HEK293 (cell line): ENCODE measurements at regions not wholly inside any gene's neighbourhood (a gene's known extent, or its start where the extent isn't known, plus 50 kb on each side); places are given as distances from the start of the nearest gene placed in this dataset.

Experiments used
- CTCF ChIA-PET: fragments of 350-600 bp; formaldehyde crosslinking; extraction: SDS; loops from one replicate; lab custom pipeline; 2021; ENCODE audit warnings: antibody characterized with exemption; lab: Yijun Ruan, JAX
- POLR2A ChIA-PET: fragments of 300-600 bp; formaldehyde crosslinking; extraction: SDS; loops from one replicate; lab custom pipeline; 2020; ENCODE audit warnings: antibody characterized with exemption, inconsistent platforms; lab: Yijun Ruan, JAX
- H3K27ac ChIP-seq: fragments of 200-500 bp; sonication (Bioruptor generic); 2 replicates; pipeline ENCODE4 v1.5.1; 2014; ENCODE audit warnings: low read depth, low read length, control low read depth, inconsistent platforms; ENCODE audit errors: extremely low read depth
- H3K36me3 ChIP-seq, 2 experiments: fragments of 200-500 bp in 1 of 2; sonication (Bioruptor generic) in 1 of 2; 1 replicate in 1 of 2; 2 replicates in 1 of 2; pipeline ENCODE4 v1.5.1; 2014 to 2017; ENCODE audit warnings: inconsistent platforms in 2 of 2, low read length in 2 of 2; ENCODE audit not compliant: control insufficient read depth in 2 of 2, insufficient read depth in 1 of 2
- H3K4me1 ChIP-seq: fragments of 200-500 bp; sonication (Bioruptor generic); 2 replicates; pipeline ENCODE4 v1.5.1; 2014; ENCODE audit warnings: mild to moderate bottlenecking, low read length, inconsistent platforms; ENCODE audit not compliant: control insufficient read depth, insufficient read depth
- H3K4me3 ChIP-seq: 2 replicates; pipeline ENCODE4 v1.5.1; 2011; ENCODE audit warnings: low read depth, mild to moderate bottlenecking, control low read depth, low read length, moderate library complexity
- H3K9me3 ChIP-seq: fragments of 200-500 bp; sonication (Bioruptor generic); 2 replicates; pipeline ENCODE4 v1.5.1; 2014; ENCODE audit warnings: low read depth, low read length, inconsistent platforms; ENCODE audit not compliant: control insufficient read depth, insufficient read depth
- MZF1 ChIP-seq: fragments of 450-650 bp; formaldehyde crosslinking; IDR thresholded peaks from 2 replicates; pipeline ENCODE4 v1.5.1; 2017; ENCODE audit warnings: missing biosample characterization, missing genetic modification characterization, borderline replicate concordance
- ZFHX2 ChIP-seq: fragments of 450-650 bp; formaldehyde crosslinking; conservative IDR thresholded peaks from 2 replicates; pipeline ENCODE4 v1.5.1; 2016; ENCODE audit warnings: missing biosample characterization, missing genetic modification characterization
- ZFP69B ChIP-seq: fragments of 450-650 bp; formaldehyde crosslinking; IDR thresholded peaks from 2 replicates; pipeline ENCODE4 v1.5.1; 2016; ENCODE audit warnings: missing biosample characterization, missing genetic modification characterization
- ZNF146 ChIP-seq: fragments of 450-650 bp; formaldehyde crosslinking; IDR thresholded peaks from 2 replicates; pipeline ENCODE4 v1.5.1; 2016; ENCODE audit warnings: missing biosample characterization, missing genetic modification characterization
- ZNF19 ChIP-seq: fragments of 450-650 bp; formaldehyde crosslinking; IDR thresholded peaks from 2 replicates; pipeline ENCODE4; 2016; ENCODE audit warnings: missing biosample characterization, missing genetic modification characterization, low read depth
- ZNF2 ChIP-seq: fragments of 450-650 bp; formaldehyde crosslinking; IDR thresholded peaks from 2 replicates; pipeline ENCODE4 v1.5.1; 2016; ENCODE audit warnings: missing biosample characterization, missing genetic modification characterization
- ZNF335 ChIP-seq: fragments of 450-650 bp; formaldehyde crosslinking; conservative IDR thresholded peaks from 2 replicates; pipeline ENCODE4 v1.5.1; 2016; ENCODE audit warnings: missing biosample characterization, missing genetic modification characterization
- ZNF341 ChIP-seq: fragments of 450-650 bp; formaldehyde crosslinking; IDR thresholded peaks from 2 replicates; pipeline ENCODE4; 2016; ENCODE audit warnings: low read depth, missing biosample characterization, missing genetic modification characterization
- ZNF354C ChIP-seq: fragments of 450-650 bp; formaldehyde crosslinking; IDR thresholded peaks from 2 replicates; pipeline ENCODE4 v1.5.1; 2016; ENCODE audit warnings: missing biosample characterization, missing genetic modification characterization, low read depth, borderline replicate concordance
- ZNF391 ChIP-seq: fragments of 450-650 bp; formaldehyde crosslinking; IDR thresholded peaks from 2 replicates; pipeline ENCODE4 v1.5.1; 2016; ENCODE audit warnings: low read depth, missing biosample characterization, missing genetic modification characterization, borderline replicate concordance
- ZNF423 ChIP-seq: fragments of 450-650 bp; formaldehyde crosslinking; IDR thresholded peaks from 2 replicates; pipeline ENCODE4 v1.5.1; 2016; ENCODE audit warnings: missing biosample characterization, missing genetic modification characterization
- ZNF473 ChIP-seq: fragments of 450-650 bp; formaldehyde crosslinking; IDR thresholded peaks from 2 replicates; pipeline ENCODE4 v1.5.1; 2017; ENCODE audit warnings: missing biosample characterization, missing genetic modification characterization
- ZNF544 ChIP-seq: fragments of 450-650 bp; formaldehyde crosslinking; IDR thresholded peaks from 2 replicates; pipeline ENCODE4 v1.5.0; 2017; ENCODE audit warnings: missing biosample characterization, missing genetic modification characterization
- ZNF664 ChIP-seq: fragments of 450-650 bp; formaldehyde crosslinking; IDR thresholded peaks from 2 replicates; pipeline ENCODE4 v1.5.1; 2016; ENCODE audit warnings: missing biosample characterization, missing genetic modification characterization
- ZNF76 ChIP-seq: fragments of 450-650 bp; formaldehyde crosslinking; IDR thresholded peaks from 2 replicates; pipeline ENCODE4; 2016; ENCODE audit warnings: low read depth, missing biosample characterization, missing genetic modification characterization, borderline replicate concordance
- ZNF843 ChIP-seq: fragments of 450-650 bp; formaldehyde crosslinking; IDR thresholded peaks from 2 replicates; pipeline ENCODE4 v1.5.1; 2016; ENCODE audit warnings: missing biosample characterization, missing genetic modification characterization
- TF ChIP-seq, protein P1 (sequence below): fragments of 450-650 bp; formaldehyde crosslinking; IDR thresholded peaks from 2 replicates; pipeline ENCODE4 v1.5.1; 2016; ENCODE audit warnings: missing biosample characterization, missing genetic modification characterization, borderline replicate concordance
- TF ChIP-seq, protein P2 (sequence below): fragments of 450-650 bp; formaldehyde crosslinking; IDR thresholded peaks from 2 replicates; pipeline ENCODE4 v1.5.1; 2016; ENCODE audit warnings: missing biosample characterization, missing genetic modification characterization
- TF ChIP-seq, protein P3 (sequence below): fragments of 450-650 bp; formaldehyde crosslinking; IDR thresholded peaks from 2 replicates; pipeline ENCODE4 v1.5.1; 2016; ENCODE audit warnings: missing biosample characterization, missing genetic modification characterization
- TF ChIP-seq, protein P4 (sequence below): fragments of 450-650 bp; formaldehyde crosslinking; IDR thresholded peaks from 2 replicates; pipeline ENCODE4 v1.5.1; 2016; ENCODE audit warnings: missing biosample characterization, missing genetic modification characterization

DNA sequence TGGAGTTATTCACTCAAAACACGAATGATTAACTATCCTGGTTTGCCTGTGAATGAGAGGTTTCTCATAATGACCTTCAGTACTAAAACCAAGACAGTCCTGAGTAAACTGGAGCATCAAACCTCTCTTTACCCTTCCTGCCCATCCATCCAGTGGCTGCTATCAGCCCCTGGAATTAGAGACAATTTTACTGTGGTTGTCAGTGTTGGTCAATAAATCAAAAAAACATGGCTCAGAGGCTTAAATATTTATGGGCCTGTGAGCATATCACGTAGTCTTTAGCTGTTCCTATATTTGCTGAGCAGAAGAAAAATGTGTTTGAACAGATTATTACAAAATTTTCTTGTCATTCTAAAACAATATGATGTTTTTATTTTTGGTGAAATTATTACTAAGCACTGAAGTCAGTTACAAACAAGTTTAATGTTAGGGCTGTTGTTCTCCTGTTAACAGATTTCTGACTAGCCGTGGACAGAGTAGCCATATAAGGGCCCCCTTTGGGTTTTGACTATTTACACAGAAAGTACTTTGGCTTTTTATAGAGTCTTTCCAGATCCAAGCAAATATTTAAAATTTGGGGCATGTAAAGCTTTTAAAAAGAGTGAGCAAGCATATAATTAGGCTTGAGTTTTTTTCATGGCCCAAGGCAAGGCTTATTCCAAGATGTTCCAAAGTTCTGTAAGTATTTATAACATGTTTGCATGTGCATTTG is 580.9 kb downstream of the DIPK2A start:
- H3K36me3 ChIP-seq: no peaks in the 10 kb centered on the region
- POLR2A ChIA-PET: no interaction called here
- H3K9me3 ChIP-seq: no peaks in the 10 kb centered on the region
- TF ChIP-seq, protein P1, sequence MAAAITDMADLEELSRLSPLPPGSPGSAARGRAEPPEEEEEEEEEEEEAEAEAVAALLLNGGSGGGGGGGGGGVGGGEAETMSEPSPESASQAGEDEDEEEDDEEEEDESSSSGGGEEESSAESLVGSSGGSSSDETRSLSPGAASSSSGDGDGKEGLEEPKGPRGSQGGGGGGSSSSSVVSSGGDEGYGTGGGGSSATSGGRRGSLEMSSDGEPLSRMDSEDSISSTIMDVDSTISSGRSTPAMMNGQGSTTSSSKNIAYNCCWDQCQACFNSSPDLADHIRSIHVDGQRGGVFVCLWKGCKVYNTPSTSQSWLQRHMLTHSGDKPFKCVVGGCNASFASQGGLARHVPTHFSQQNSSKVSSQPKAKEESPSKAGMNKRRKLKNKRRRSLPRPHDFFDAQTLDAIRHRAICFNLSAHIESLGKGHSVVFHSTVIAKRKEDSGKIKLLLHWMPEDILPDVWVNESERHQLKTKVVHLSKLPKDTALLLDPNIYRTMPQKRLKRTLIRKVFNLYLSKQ (tag by site-specific recombination): no peak
- TF ChIP-seq MZF1 (tag by site-specific recombination): no peak
- TF ChIP-seq ZFHX2 (tag by site-specific recombination): no peak
- TF ChIP-seq ZNF544 (tag by site-specific recombination): no peak
- no peak for TF ChIP-seq ZNF664 (tag by site-specific recombination)
- TF ChIP-seq ZNF473 (tag by site-specific recombination): no peak
- no peak for TF ChIP-seq ZNF843
- no peak for TF ChIP-seq ZFP69B (tag by site-specific recombination)
- TF ChIP-seq ZNF335 (tag by site-specific recombination): no peak
- no peak for TF ChIP-seq ZNF19 (tag by site-specific recombination)
- TF ChIP-seq ZNF391 (tag by site-specific recombination): no peak
- TF ChIP-seq ZNF76 (tag by site-specific recombination): no peak
- TF ChIP-seq, protein P2, sequence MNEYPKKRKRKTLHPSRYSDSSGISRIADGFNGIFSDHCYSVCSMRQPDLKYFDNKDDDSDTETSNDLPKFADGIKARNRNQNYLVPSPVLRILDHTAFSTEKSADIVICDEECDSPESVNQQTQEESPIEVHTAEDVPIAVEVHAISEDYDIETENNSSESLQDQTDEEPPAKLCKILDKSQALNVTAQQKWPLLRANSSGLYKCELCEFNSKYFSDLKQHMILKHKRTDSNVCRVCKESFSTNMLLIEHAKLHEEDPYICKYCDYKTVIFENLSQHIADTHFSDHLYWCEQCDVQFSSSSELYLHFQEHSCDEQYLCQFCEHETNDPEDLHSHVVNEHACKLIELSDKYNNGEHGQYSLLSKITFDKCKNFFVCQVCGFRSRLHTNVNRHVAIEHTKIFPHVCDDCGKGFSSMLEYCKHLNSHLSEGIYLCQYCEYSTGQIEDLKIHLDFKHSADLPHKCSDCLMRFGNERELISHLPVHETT (tag by site-specific recombination): no peak
- no peak for TF ChIP-seq ZNF2
- TF ChIP-seq, protein P3, sequence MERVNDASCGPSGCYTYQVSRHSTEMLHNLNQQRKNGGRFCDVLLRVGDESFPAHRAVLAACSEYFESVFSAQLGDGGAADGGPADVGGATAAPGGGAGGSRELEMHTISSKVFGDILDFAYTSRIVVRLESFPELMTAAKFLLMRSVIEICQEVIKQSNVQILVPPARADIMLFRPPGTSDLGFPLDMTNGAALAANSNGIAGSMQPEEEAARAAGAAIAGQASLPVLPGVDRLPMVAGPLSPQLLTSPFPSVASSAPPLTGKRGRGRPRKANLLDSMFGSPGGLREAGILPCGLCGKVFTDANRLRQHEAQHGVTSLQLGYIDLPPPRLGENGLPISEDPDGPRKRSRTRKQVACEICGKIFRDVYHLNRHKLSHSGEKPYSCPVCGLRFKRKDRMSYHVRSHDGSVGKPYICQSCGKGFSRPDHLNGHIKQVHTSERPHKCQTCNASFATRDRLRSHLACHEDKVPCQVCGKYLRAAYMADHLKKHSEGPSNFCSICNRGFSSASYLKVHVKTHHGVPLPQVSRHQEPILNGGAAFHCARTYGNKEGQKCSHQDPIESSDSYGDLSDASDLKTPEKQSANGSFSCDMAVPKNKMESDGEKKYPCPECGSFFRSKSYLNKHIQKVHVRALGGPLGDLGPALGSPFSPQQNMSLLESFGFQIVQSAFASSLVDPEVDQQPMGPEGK (tag by site-specific recombination): no peak
- no peak for TF ChIP-seq ZNF354C (tag by site-specific recombination)
- no peak for TF ChIP-seq ZNF423 (tag by site-specific recombination)
- no peak for TF ChIP-seq ZNF341 (tag by site-specific recombination)
- TF ChIP-seq, protein P4, sequence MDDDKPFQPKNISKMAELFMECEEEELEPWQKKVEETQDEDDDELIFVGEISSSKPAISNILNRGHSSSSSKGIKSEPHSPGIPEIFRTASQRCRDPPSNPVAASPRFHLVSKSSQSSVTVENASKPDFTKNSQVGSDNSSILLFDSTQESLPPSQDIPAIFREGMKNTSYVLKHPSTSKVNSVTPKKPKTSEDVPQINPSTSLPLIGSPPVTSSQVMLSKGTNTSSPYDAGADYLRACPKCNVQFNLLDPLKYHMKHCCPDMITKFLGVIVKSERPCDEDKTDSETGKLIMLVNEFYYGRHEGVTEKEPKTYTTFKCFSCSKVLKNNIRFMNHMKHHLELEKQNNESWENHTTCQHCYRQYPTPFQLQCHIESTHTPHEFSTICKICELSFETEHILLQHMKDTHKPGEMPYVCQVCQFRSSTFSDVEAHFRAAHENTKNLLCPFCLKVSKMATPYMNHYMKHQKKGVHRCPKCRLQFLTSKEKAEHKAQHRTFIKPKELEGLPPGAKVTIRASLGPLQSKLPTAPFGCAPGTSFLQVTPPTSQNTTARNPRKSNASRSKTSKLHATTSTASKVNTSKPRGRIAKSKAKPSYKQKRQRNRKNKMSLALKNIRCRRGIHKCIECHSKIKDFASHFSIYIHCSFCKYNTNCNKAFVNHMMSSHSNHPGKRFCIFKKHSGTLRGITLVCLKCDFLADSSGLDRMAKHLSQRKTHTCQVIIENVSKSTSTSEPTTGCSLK: no peak
- TF ChIP-seq ZNF146 (tag by site-specific recombination): no peak
- no peaks in the 10 kb centered on the region; the same call in 1 of the 2 replicates for H3K4me1 ChIP-seq
- no peak overlapping the region for H3K27ac ChIP-seq
- no peak overlapping the region for H3K4me3 ChIP-seq
- CTCF ChIA-PET: interaction anchor here (0.7 kb wide), 1 partner anchor 89 kb away, joined by 3 read pairs; no protein-coding TSS in a partner anchor
